Left kidney (tissue), 1 donor: ENCODE measurements at regions not wholly inside any gene's neighbourhood (a gene's known extent, or its start where the extent isn't known, plus 50 kb on each side); places are given as distances from the start of the nearest gene placed in this dataset.
"Not testable (repeated sequence)": the region's sequence is repeated elsewhere in the genome, so short reads cannot be mapped to it uniquely, and the experiment has no call there.

Experiments
- DNase-seq: peaks from one replicate; pipeline ENCODE4 v3.0.0-alpha.2; 2013

GRCh38 chr15:62413153-62413552, 248.1 kb upstream of the C2CD4B start:
- no peak for DNase-seq

GRCh38 chr15:62413786-62414185, 248.7 kb upstream of the C2CD4B start:
- DNase-seq, result no peak

- no peak for DNase-seq
Observed at GRCh38 chr15:62415498-62415897, 250.4 kb upstream of the C2CD4B start.

GRCh38 chr15:62416526-62416925, 251.4 kb upstream of the C2CD4B start:
- DNase-seq, result no peak

- DNase-seq, result no peak
Observed at GRCh38 chr15:62417439-62417838, 252.4 kb upstream of the C2CD4B start.

GRCh38 chr15:62418496-62418895, 253.4 kb upstream of the C2CD4B start:
- DNase-seq, result not testable (repeated sequence)

- no peak for DNase-seq
Observed at GRCh38 chr15:62419192-62419591, 254.1 kb upstream of the C2CD4B start.

GRCh38 chr15:62420371-62420770, 255.3 kb upstream of the C2CD4B start:
- DNase-seq, result not testable (repeated sequence)

GRCh38 chr15:62421289-62421688, 256.2 kb upstream of the C2CD4B start:
- DNase-seq, result no peak

GRCh38 chr15:62426387-62426956, 261.4 kb upstream of the C2CD4B start:
- DNase-seq, result no peak

GRCh38 chr15:62428259-62428658, 263.2 kb upstream of the C2CD4B start:
- no peak for DNase-seq

- no peak for DNase-seq
Observed at GRCh38 chr15:62428851-62429598, 263.9 kb upstream of the C2CD4B start.

- no peak for DNase-seq
Observed at GRCh38 chr15:62430056-62430455, 265.0 kb upstream of the C2CD4B start.

- no peak for DNase-seq
Observed at GRCh38 chr15:62430552-62430951, 265.5 kb upstream of the C2CD4B start.

GRCh38 chr15:62431008-62431797, 266.1 kb upstream of the C2CD4B start:
- DNase-seq, result no peak

GRCh38 chr15:62431817-62432216, 266.7 kb upstream of the C2CD4B start:
- no peak for DNase-seq

- no peak for DNase-seq
Observed at GRCh38 chr15:62432702-62433398, 267.8 kb upstream of the C2CD4B start.

- DNase-seq, result no peak
Observed at GRCh38 chr15:62436235-62436634, 271.1 kb upstream of the C2CD4B start.

GRCh38 chr15:62437753-62438152, 272.7 kb upstream of the C2CD4B start:
- DNase-seq, result no peak

- DNase-seq, result no peak
Observed at GRCh38 chr15:62439543-62440016, 274.5 kb upstream of the C2CD4B start.

GRCh38 chr15:62440362-62441105, 275.4 kb upstream of the C2CD4B start:
- no peak for DNase-seq
